Activated gamma-delta T cell (primary cell): ENCODE measurements at regions not wholly inside any gene's neighbourhood (a gene's known extent, or its start where the extent isn't known, plus 50 kb on each side); places are given as distances from the start of the nearest gene placed in this dataset.

Source experiments
- DNase-seq: peaks from one replicate; lab custom pipeline; 2025; lab: John Stamatoyannopoulos, UW

- no peak for DNase-seq
Observed at GRCh38 chr2:9105601-9106337, 100.8 kb upstream of the ASAP2 start.

DNA sequence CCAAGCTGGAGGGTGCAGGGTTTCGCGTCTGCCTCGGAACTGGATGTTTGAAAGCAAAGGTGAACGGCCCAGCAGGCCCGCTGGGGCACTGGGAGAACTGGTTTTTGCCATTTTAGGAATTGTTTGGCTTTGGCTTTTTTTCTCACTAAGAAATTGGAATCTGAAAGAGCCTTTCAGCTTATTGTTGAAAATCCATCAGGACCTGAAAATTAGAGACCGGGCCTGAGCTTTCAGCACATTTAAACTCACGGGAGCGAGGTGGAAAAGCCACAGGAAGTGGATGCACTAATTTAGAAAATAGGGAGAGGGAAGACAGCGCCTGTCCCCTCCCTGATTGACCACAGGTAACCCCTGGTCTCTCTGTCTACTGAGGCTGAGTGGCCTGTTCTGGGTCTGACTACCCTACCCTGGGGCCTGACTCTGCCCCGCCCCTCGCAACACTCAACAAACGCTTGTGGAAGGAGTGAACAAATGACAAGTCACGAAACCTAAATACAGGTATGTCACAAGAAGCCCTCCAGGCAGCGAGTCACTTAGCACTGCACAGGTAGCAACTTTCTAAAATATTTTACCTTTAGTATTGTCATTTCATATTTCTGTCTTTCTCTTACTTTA, 100.3 kb upstream of the MBOAT2 start:
- no peak for DNase-seq

DNA sequence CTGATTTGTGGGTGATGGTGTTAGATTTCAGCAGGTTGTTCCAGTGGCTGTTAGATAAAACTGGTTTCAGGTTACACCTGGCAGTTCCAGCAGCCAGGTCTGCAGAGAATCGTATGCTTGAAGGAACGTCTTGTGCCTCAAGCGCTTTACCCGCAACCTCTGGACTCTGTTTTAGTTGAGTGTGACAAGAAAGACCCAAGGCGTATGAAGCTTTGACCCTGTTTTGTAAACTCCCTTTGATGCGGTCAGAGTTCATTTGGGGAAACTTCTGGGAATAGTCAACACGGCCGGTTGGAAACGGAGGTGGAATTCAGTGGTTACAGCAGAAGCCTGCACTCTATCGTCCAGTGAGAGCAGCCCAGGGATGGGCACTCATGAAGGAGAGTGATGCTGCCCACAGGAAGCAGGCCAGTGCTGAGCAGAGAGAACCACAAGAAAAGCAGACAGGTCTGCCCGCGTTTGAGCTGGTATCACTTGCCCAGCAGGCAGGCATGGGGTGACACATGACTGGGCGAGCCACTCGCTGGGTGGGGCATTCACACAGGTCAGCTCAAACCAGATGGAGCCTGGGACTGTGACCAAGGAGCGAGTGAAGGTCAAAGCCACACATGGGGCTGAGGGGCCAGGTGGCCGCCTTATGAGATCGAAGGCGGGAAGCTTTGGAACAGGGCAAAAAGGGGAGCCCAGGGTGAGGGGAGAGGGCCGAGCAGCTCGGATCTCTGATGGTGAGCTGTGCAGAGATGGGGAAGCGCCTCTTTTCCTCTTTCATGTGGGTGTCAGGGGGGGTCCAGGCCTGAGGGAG, 99.6 kb upstream of the MBOAT2 start:
- no peak for DNase-seq

GRCh38 chr2:9101763-9102425, 98.4 kb upstream of the MBOAT2 start:
- DNase-seq, result no peak

DNA sequence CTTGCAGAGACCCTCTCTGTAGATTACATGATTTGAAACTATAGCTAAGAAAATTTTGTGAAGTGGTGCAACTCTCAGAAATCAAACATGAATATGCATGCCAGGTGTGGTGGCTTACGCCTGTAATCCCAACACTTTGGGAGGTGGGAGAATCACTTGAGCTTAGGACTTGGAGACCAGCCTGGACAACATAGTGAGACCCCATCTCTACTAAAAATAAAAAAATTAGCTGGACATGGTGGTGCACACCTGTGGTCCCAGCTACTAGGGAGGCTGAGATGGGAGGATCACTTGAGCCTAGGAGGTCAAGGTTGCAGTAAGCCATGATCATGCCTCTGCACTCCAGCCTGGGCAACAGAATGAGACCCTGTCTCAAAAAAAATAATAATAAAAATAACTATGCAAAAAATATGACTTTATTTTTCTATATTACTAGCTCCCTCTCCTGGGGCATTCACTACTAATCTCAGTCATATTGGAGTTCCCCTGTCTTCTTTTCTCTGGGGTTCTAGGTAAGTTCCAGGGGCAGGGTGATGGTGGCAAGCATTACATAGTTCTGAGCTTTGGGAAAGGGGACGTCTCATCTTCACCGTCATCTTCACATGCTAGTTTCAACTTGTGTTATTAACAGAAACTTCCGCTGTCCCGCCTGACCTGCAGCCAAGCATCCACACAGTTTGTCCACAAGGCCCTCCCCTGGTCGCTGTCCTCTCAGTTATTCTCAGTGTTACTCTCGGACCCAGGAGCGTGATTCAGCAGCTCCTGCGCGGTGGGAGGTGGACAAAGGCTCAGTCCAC, 96.8 kb upstream of the MBOAT2 start:
- no peak for DNase-seq

DNA sequence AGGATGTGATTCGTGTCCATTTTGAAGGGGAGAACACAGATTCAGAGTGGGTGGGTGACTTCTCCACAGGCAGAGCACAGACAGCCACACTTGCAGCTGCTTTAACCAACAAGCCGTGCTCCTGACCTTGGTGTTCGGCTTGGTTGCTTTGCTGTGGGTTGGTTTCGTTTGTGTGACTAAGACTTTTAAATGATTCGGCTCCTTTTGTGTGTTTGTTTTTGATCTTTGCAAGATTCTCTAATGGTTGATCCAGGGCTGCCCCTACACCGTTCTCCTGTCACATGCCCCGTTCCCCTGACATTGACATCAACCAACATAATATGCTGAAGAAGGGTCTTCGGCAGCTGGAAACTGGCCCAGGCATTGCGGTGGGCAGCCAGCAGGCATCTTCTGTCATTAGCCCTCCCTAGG, 95.9 kb upstream of the MBOAT2 start:
- DNase-seq, result no peak

DNA sequence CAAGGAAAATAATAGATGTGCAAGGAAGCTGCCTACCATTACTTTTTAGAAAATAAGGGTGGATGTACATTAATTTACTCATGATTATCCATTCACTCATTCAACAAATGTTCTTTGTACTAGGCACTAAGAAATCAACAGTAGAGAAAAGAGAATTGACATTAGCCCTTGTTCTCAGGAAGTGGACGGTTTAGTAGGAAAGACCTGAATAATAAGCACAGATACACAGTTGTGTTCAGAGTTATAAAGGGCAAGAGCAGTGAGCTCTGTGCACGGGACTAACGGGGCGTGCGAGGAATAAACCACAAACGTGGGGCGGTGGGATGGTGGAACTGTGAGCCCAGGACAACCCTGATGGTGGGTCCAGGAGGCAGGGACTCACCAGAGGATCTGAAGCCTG, 94.4 kb upstream of the MBOAT2 start:
- no peak for DNase-seq

- DNase-seq, result no peak
Observed at GRCh38 chr2:9097239-9097638, 93.8 kb upstream of the MBOAT2 start.

GRCh38 chr2:9096761-9097160, 93.3 kb upstream of the MBOAT2 start:
- no peak for DNase-seq

DNA sequence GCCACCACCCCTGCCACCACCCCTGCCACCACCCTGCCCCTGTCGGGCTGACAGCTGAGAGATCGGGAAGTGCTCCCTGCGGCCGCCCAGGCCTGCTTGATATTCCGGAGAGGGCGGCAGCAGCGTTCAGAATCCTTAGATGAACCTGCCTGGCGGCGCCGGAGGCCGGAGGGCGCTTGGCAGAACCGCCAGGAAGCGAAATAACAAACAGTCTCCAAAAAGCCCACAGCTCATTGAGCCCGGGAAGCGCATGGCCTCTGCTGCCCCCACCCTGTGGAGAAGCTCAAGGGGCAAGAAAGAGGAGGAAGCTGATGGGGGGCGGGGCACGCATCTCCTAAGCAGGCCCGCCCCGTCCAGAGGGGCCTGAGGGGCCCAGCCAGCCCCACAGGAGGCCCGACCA, 92.2 kb upstream of the MBOAT2 start:
- DNase-seq, result no peak

DNA sequence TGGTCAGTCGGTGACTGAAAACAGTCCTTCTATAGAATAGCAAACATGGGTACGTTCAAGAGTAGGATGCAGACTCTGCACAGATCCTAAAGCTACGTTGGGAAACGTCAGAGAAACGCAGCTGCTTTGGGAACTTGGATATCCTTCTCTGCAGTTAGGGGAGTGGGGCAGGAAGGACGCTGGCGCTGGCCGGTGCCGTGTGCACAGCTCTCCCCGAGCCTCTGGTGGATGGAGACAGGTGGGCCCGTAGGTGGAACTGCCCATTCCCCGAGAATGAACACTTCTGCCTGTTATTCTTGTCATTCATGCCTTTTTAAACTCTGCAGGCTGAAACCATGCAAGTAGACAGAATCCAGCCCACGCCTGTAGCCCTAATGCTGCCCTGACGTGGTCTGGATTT, 91.7 kb upstream of the MBOAT2 start:
- no peak for DNase-seq

GRCh38 chr2:9094117-9094516, 90.6 kb upstream of the MBOAT2 start:
- DNase-seq, result no peak

GRCh38 chr2:9093324-9093723, 89.8 kb upstream of the MBOAT2 start:
- no peak for DNase-seq

DNA sequence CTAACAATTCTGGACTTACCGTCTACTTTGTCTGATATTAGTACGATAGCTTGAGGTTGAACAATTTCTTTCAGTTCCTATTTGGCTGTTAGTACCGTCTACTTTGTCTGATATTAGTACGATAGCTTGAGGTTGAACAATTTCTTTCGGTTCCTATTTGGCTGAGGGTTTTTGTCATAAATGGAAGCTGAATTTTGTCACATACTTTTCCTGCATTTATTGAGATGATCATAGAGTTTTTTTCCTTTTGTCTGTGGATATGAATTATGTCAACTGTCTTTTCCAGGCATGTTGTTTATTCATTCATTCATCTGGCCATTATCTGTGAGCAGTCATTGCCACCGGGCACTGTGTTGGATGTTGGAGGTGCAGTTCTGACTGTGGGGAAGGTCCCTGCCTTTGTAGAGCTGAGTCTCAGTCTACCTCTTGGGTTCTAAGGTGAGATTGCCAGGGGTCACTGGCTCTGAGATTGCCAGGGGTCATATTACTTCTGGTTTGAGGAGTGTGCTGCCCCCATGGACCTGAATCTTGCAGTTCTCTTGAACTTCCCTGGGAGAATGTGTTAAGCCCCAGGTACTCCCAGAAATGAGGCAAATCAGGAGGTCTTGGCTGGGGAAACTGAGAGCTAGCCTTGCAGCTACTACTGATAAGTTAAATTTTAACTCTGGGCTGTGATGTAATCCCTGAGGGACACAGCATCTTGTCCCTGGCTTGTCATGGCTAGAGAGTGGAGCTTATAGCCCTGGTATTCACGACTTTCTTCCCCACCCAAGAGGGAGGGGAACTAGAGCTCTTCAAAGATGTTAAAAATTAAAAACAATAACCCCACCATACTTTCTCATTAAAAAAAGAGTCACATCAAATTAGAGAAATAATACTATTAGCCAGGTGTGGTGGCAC, 89.1 kb upstream of the MBOAT2 start:
- no peak for DNase-seq

GRCh38 chr2:9091811-9092210, 88.3 kb upstream of the MBOAT2 start:
- no peak for DNase-seq

DNA sequence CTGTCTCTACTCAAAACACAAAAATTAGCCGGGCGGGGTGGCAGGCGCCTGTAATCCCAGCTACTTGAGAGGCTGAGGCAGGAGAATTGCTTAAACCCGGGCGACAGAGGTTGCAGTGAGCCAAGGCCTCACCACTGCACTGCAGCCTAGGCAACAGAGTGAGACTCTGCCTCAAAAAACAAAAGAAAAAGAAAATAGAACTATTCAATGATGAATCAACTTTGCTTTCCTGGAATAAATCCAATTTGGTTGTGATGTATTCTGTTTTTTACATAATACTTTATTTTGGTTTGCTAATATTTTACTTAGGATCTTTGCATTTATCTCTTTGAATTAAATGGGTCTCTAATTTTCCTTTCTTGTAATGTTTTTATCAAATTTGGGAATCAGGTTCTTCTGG, 86.3 kb upstream of the MBOAT2 start:
- DNase-seq, result no peak

DNA sequence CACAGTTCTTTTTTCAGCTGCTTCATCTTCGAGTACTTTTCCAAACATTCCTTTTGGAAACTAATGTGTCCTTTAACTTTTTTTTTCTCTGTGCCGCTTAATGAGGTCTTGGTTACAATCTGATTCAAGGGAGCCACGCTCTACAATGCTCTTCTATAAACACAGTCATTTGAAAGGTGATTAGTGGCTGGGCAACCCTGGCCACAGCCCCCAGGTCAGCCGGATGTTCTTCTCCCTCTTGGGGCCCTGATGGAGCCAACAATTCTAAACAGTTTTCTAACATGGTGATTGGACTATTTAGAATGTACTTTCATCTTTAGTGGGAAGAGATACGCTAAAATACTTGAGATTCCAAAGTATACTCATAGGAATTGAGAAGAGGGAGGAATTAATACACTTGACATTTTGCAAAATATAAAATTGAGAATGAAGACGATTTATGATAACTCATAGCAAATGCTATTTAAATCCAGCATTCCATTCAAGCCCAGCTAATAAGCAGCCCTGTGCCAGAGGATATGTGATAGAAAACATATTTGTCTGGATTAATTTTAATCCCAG, 83.7 kb upstream of the MBOAT2 start:
- no peak for DNase-seq

DNA sequence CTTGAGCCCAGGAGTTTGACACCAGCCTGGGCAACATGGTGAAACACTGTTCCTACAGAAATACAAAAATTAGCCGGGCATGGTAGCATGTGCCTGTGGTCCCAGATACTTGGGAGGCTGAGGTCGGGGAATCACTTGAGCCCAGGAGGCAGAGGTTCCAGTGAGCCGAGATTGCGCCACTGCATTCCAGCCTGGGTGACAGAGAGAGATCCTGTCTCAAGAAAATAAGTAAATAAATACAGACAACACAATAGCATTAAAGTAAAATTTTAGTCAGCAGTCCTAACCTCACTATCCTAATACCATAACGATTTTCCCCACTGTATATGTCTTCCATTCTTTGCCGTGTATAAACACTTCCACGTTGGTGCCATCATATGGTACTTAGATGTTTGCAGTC, 83.0 kb upstream of the MBOAT2 start:
- no peak for DNase-seq

DNA sequence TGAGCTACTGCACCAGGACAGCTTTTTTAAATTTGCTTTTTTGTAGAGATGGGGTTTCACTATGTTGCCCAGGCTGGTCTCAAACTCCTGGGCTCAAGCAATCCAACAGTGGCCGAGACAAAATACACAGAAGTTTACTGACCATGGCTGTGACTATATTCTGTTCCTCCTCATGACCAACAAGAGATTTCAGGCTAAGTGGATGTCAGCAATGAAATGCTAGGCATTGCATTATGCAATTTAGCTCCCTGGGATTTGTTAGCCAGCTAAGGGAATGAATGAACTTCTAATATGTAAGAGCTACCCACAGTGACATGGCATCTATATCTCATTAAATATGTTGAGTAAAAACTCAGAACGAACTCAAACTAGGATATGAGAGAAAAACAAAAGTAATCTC, 81.9 kb upstream of the MBOAT2 start:
- DNase-seq, result no peak

GRCh38 chr2:9083287-9083686, 79.8 kb upstream of the MBOAT2 start:
- DNase-seq, result no peak
